ENCODE measurements at regions not wholly inside any gene's neighbourhood (a gene's known extent, or its start where the extent isn't known, plus 50 kb on each side); places are given as distances from the start of the nearest gene placed in this dataset.

DNA sequence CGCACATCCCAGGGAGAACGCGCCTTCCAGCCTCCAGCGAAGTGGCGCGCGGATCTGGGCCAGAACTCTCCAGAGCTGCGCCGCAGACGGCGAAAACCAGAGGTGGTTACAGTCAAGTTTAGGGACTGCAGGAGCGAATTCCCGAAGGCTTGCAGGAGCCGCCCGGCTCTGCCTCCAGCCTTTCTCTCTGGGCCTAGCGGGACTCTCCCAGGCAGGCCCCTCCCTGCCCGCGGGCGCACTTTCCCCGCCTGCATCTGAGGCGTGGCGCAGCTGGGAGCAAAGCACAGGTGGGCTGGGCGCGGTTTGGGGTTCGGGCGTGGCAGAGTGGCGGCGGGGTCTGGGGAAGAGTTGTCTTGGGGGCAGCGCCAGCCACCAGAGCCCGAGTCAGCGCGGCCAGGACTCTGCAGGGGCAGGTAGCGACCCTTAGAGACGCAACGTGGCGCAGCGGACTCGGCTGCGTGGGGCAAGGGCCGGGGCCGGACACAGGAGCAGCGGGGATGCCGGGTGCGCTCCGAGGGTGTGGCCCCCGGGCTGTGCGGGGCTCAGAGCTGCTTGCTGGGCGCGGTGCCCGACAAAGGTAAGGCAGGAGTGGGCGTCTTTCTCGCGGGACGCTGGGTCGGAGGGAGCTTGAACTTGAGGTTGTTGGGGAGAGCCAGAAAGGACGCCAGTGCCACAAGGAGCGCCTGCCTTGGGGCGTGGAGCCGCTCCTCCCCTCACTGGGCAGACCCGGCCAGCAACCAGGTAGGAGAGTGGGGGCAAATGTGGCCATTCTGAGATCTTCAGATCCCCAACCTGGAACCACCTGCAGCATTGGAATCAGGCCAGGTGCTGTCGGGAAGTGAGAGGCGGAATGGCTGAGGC is 1126.0 kb downstream of the AACS start:
- no peak overlapping the region for H3K4me3 ChIP-seq (ENCODE audit: low read depth, low read length, poor library complexity, severe bottlenecking)
- H2AFZ ChIP-seq (ENCODE audit: low read length) = no peak overlapping the region
- H3K9ac ChIP-seq (ENCODE audit: low read length) = no peak overlapping the region
- no peaks in the 10 kb centered on the region for H3F3A ChIP-seq (ENCODE audit: insufficient read depth, low read length)
- no peaks in the 10 kb centered on the region for H3K79me2 ChIP-seq (ENCODE audit: insufficient read depth, low read length)
- no peaks in the 10 kb centered on the region for H3K4me1 ChIP-seq (ENCODE audit: insufficient read depth, low read length, severe bottlenecking)
- TF ChIP-seq, protein P1, sequence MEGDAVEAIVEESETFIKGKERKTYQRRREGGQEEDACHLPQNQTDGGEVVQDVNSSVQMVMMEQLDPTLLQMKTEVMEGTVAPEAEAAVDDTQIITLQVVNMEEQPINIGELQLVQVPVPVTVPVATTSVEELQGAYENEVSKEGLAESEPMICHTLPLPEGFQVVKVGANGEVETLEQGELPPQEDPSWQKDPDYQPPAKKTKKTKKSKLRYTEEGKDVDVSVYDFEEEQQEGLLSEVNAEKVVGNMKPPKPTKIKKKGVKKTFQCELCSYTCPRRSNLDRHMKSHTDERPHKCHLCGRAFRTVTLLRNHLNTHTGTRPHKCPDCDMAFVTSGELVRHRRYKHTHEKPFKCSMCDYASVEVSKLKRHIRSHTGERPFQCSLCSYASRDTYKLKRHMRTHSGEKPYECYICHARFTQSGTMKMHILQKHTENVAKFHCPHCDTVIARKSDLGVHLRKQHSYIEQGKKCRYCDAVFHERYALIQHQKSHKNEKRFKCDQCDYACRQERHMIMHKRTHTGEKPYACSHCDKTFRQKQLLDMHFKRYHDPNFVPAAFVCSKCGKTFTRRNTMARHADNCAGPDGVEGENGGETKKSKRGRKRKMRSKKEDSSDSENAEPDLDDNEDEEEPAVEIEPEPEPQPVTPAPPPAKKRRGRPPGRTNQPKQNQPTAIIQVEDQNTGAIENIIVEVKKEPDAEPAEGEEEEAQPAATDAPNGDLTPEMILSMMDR (IDR thresholded peaks at IDR 0.05; ENCODE audit: low read length) = no peak
- no peak for TF ChIP-seq EZH2 (IDR thresholded peaks at IDR 0.05; ENCODE audit: borderline replicate concordance, low read length)
- no peak overlapping the region for H3K27ac ChIP-seq (ENCODE audit: low read depth, low read length, poor library complexity, severe bottlenecking)
- H4K20me1 ChIP-seq (ENCODE audit: insufficient read depth, low read length) = no peaks in the 10 kb centered on the region
- H3K4me2 ChIP-seq (ENCODE audit: low read length) = no peak overlapping the region
- H3K9me3 ChIP-seq (ENCODE audit: low read length) = no peaks in the 10 kb centered on the region
- H3K9me2 ChIP-seq (ENCODE audit: low read depth, low read length) = no peaks in the 10 kb centered on the region
- H3K36me3 ChIP-seq (ENCODE audit: insufficient read depth, low read length) = no peaks in the 10 kb centered on the region
- no peaks in the 10 kb centered on the region for H3K27me3 ChIP-seq (ENCODE audit: insufficient read depth, low read length)

DNA sequence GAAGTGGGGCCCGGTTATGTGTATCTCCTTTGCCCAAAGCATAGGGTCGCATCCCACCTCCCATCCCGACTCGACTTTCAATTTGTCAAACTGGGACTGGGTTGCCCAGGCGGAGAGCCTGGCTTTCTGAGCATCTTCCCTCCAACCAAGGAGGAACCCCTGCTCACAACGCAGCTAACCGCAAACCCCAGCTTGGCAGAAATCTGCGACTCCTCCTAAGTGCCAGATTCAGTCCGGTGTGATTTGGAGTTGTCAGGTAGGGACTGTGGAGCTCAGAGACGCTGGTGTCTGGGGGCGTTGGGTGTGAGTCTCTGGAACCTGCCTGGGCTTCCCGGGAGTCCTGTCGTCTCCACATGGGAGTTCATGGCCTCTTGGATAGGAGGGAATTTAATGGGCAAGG is 1126.7 kb downstream of the AACS start:
- no peak overlapping the region for H3K27ac ChIP-seq (ENCODE audit: low read depth, low read length, poor library complexity, severe bottlenecking)
- no peak overlapping the region for H3K4me2 ChIP-seq (ENCODE audit: low read length)
- TF ChIP-seq, protein P1 (IDR thresholded peaks at IDR 0.05; ENCODE audit: low read length) = no peak
- TF ChIP-seq EZH2 (IDR thresholded peaks at IDR 0.05; ENCODE audit: borderline replicate concordance, low read length) = no peak
- H2AFZ ChIP-seq (ENCODE audit: low read length) = no peak overlapping the region
- no peaks in the 10 kb centered on the region for H3F3A ChIP-seq (ENCODE audit: insufficient read depth, low read length)
- H3K79me2 ChIP-seq (ENCODE audit: insufficient read depth, low read length) = no peaks in the 10 kb centered on the region
- H3K4me3 ChIP-seq (ENCODE audit: low read depth, low read length, poor library complexity, severe bottlenecking) = no peak overlapping the region
- H3K27me3 ChIP-seq (ENCODE audit: insufficient read depth, low read length) = no peaks in the 10 kb centered on the region
- no peaks in the 10 kb centered on the region for H3K4me1 ChIP-seq (ENCODE audit: insufficient read depth, low read length, severe bottlenecking)
- no peaks in the 10 kb centered on the region for H3K9me2 ChIP-seq (ENCODE audit: low read depth, low read length)
- H3K9ac ChIP-seq (ENCODE audit: low read length) = no peak overlapping the region
- H3K36me3 ChIP-seq (ENCODE audit: insufficient read depth, low read length) = no peaks in the 10 kb centered on the region
- no peaks in the 10 kb centered on the region for H3K9me3 ChIP-seq (ENCODE audit: low read length)
- H4K20me1 ChIP-seq (ENCODE audit: insufficient read depth, low read length) = no peaks in the 10 kb centered on the region

DNA sequence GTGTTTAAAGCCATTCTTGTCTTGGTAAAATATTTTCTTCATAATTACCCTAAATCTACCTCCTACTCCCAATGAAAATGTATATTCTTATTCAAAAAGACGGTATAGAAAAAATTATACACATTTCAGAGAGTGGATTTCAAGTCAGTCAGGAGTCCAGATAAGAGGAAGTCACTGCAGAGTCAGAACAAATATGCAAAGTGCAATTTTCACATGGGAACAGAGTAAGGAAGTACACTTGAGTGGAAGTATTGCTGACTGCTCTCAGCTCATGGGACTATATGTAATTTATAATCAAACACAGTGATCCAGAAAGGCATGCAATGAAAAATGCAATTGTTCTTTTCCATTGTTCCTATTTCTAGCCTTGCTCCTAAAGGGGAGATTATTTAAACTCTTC is 1128.0 kb downstream of the AACS start:
- Histone ChIP-seq H3K27me3 (ENCODE audit: insufficient read depth, low read length) (no peaks in the 10 kb centered on the region), H3K9me3 (ENCODE audit: low read length) (no peaks in the 10 kb centered on the region), H2AFZ (ENCODE audit: low read length) (no peak overlapping the region), H3K9me2 (ENCODE audit: low read depth, low read length) (no peaks in the 10 kb centered on the region), H3K79me2 (ENCODE audit: insufficient read depth, low read length) (no peaks in the 10 kb centered on the region), H3F3A (ENCODE audit: insufficient read depth, low read length) (no peaks in the 10 kb centered on the region), H3K27ac (ENCODE audit: low read depth, low read length, poor library complexity, severe bottlenecking) (no peak overlapping the region), H4K20me1 (ENCODE audit: insufficient read depth, low read length) (no peaks in the 10 kb centered on the region), H3K9ac (ENCODE audit: low read length) (no peak overlapping the region), H3K4me3 (ENCODE audit: low read depth, low read length, poor library complexity, severe bottlenecking) (no peak overlapping the region), H3K36me3 (ENCODE audit: insufficient read depth, low read length) (no peaks in the 10 kb centered on the region), H3K4me1 (ENCODE audit: insufficient read depth, low read length, severe bottlenecking) (no peaks in the 10 kb centered on the region), H3K4me2 (ENCODE audit: low read length) (no peak overlapping the region)
- TF ChIP-seq, protein P1 (IDR thresholded peaks at IDR 0.05; ENCODE audit: low read length) = no peak
- no peak for TF ChIP-seq EZH2 (IDR thresholded peaks at IDR 0.05; ENCODE audit: borderline replicate concordance, low read length)
